Esophagus muscularis mucosa (tissue), 3 donors: ENCODE measurements at regions not wholly inside any gene's neighbourhood (a gene's known extent, or its start where the extent isn't known, plus 50 kb on each side); places are given as distances from the start of the nearest gene placed in this dataset.

ENCODE experiments used
- POLR2A ChIP-seq: fragments of 450-650 bp; IDR thresholded peaks from one replicate; pipeline ENCODE4 v1.6.1; 2017; ENCODE audit warnings: antibody characterized with exemption, moderate library complexity, mild to moderate bottlenecking, low read depth
- POLR2AphosphoS5 ChIP-seq, 2 donors: sonication (generic); formaldehyde crosslinking; IDR thresholded peaks; one replicate each; pipeline ENCODE4 v1.6.1; 2017; ENCODE audit warnings: antibody characterized with exemption in 2 of 2
- TF ChIP-seq, protein P1 (sequence below), 3 experiments: fragments of 200-600 bp in 2 of 3; fragments of 450-650 bp in 1 of 3; sonication (generic) in 2 of 3; IDR thresholded peaks; one replicate each; pipeline ENCODE4 v1.5.1; 2017 to 2019; ENCODE audit warnings: antibody characterized with exemption in 3 of 3, mild to moderate bottlenecking in 2 of 3, moderate library complexity in 1 of 3

DNA sequence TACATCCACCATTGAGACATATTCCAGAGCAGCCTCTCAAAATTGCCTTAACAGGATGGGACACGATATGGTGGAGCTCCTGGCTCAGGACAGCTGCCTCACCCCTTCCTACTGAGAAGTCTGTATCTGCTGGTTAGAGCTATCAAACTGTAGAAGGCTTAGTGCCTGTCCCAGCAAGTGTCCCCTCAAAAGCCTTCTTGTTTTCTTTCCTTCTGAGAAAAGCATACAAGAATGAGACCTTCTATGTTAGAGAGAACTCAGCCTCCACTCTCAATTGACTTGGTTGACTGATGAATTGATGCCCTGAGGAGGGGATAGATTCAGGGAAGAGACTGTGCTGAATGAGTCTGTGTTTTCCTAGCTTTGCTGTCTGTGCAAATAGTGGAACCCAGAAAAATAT lies 2020.9 kb downstream of the TP53TG3F start:
- no peak for TF ChIP-seq POLR2A
- no peak for TF ChIP-seq POLR2AphosphoS5 (IDR thresholded peaks at IDR 0.05)
- TF ChIP-seq, protein P1, sequence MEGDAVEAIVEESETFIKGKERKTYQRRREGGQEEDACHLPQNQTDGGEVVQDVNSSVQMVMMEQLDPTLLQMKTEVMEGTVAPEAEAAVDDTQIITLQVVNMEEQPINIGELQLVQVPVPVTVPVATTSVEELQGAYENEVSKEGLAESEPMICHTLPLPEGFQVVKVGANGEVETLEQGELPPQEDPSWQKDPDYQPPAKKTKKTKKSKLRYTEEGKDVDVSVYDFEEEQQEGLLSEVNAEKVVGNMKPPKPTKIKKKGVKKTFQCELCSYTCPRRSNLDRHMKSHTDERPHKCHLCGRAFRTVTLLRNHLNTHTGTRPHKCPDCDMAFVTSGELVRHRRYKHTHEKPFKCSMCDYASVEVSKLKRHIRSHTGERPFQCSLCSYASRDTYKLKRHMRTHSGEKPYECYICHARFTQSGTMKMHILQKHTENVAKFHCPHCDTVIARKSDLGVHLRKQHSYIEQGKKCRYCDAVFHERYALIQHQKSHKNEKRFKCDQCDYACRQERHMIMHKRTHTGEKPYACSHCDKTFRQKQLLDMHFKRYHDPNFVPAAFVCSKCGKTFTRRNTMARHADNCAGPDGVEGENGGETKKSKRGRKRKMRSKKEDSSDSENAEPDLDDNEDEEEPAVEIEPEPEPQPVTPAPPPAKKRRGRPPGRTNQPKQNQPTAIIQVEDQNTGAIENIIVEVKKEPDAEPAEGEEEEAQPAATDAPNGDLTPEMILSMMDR (IDR thresholded peaks at IDR 0.05), result no peak
